ENCODE measurements at regions not wholly inside any gene's neighbourhood (a gene's known extent, or its start where the extent isn't known, plus 50 kb on each side); places are given as distances from the start of the nearest gene placed in this dataset.

DNA sequence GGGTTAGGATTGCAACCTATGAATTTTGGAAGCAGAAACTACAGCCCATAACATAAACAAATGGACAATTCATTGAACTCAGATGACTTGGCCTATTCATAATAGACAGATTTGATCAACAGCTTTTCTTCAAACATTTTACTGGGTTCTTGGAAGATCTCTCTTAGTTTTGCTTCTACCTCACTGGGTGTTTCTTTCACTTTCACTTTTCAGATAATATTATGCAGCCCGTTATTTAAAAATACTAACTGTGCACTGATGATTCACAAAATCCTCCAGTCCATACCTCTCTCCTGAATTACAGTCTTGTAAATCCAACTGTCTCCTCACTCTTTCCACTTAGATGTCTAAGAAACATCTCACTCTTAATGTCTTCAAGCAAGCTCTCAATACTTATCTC is 183.5 kb upstream of the IRX1 start:
- no peak for DNase-seq
- ChIA-PET POLR2A (ENCODE audit: unreplicated experiment) (no interaction called here), CTCF (no interaction called here)
- no peaks in the 10 kb centered on the region for H3K36me3 ChIP-seq (ENCODE audit: low read depth, low read length)
- H3K27me3 ChIP-seq (ENCODE audit: low read length): no peaks in the 10 kb centered on the region
- no peaks in the 10 kb centered on the region for H4K20me1 ChIP-seq (ENCODE audit: low read length)
- H3K4me2 ChIP-seq (ENCODE audit: low read length): no peak overlapping the region
- H3K9ac ChIP-seq (ENCODE audit: low read length): no peak overlapping the region
- no peaks in the 10 kb centered on the region for H3K79me2 ChIP-seq (ENCODE audit: low read length)
- intact Hi-C loops (cut with micrococcal nuclease): no loop called here
- no peaks in the 10 kb centered on the region for H3F3A ChIP-seq (ENCODE audit: low read length, unreplicated experiment)
- H2AFZ ChIP-seq (ENCODE audit: low read length): no peak overlapping the region
- H3K9me2 ChIP-seq (replicated peaks; ENCODE audit: low read length): no peaks in the 10 kb centered on the region
- H3K9me3 ChIP-seq (ENCODE audit: low read length): no peaks in the 10 kb centered on the region; the same call in 1 of the 2 replicates
- no peaks in the 10 kb centered on the region for H3K4me1 ChIP-seq (ENCODE audit: insufficient read depth, low read length)
- H3K27ac ChIP-seq (ENCODE audit: low read length): no peak overlapping the region
- no peak for TF ChIP-seq EZH2phosphoT487 (IDR thresholded peaks at IDR 0.05; ENCODE audit: borderline replicate concordance, low read length)
- no peak for ATAC-seq
- no TSS peak for BruUV-seq (replicated peaks)
- no peak overlapping the region for H3K4me3 ChIP-seq (ENCODE audit: low read length)

DNA sequence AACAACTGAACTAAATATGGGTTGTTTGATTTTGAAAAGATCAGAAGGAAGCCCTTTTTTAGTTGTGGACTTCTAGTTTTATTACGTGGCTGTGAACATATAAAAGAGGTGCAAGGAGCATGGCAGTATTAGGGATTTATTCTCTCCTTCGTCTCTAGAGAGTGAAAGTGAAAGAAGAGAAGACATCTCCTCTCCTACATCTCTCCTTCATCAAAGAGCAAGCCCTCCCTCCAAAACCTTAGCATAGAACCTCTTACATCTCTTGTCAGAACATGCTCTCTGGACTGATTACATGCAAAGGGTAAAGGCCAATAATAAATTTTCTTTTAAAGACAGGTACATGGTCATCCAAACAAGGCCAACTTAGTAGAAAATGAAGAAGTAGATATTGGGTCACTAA is 184.3 kb upstream of the IRX1 start:
- intact Hi-C loops (cut with micrococcal nuclease): no loop called here
- no peaks in the 10 kb centered on the region for H3K4me1 ChIP-seq (ENCODE audit: insufficient read depth, low read length)
- no peak overlapping the region for H2AFZ ChIP-seq (ENCODE audit: low read length)
- no TSS peak for BruUV-seq (replicated peaks)
- no peaks in the 10 kb centered on the region for H3K79me2 ChIP-seq (ENCODE audit: low read length)
- no peaks in the 10 kb centered on the region for H3K27me3 ChIP-seq (ENCODE audit: low read length)
- no peaks in the 10 kb centered on the region for H3K9me2 ChIP-seq (replicated peaks; ENCODE audit: low read length)
- ATAC-seq (no peak), DNase-seq (no peak)
- H3K4me3 ChIP-seq (ENCODE audit: low read length): no peak overlapping the region
- ChIA-PET CTCF (no interaction called here), POLR2A (ENCODE audit: unreplicated experiment) (no interaction called here)
- H3K9me3 ChIP-seq (ENCODE audit: low read length): no peaks in the 10 kb centered on the region; the same call in 1 of the 2 replicates
- H3K36me3 ChIP-seq (ENCODE audit: low read depth, low read length): no peaks in the 10 kb centered on the region
- H3F3A ChIP-seq (ENCODE audit: low read length, unreplicated experiment): no peaks in the 10 kb centered on the region
- TF ChIP-seq EZH2 (IDR thresholded peaks at IDR 0.05; ENCODE audit: low read length, unreplicated experiment) (no peak), EZH2phosphoT487 (IDR thresholded peaks at IDR 0.05; ENCODE audit: borderline replicate concordance, low read length) (no peak)
- TF ChIP-seq, protein P1, sequence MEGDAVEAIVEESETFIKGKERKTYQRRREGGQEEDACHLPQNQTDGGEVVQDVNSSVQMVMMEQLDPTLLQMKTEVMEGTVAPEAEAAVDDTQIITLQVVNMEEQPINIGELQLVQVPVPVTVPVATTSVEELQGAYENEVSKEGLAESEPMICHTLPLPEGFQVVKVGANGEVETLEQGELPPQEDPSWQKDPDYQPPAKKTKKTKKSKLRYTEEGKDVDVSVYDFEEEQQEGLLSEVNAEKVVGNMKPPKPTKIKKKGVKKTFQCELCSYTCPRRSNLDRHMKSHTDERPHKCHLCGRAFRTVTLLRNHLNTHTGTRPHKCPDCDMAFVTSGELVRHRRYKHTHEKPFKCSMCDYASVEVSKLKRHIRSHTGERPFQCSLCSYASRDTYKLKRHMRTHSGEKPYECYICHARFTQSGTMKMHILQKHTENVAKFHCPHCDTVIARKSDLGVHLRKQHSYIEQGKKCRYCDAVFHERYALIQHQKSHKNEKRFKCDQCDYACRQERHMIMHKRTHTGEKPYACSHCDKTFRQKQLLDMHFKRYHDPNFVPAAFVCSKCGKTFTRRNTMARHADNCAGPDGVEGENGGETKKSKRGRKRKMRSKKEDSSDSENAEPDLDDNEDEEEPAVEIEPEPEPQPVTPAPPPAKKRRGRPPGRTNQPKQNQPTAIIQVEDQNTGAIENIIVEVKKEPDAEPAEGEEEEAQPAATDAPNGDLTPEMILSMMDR (conservative IDR thresholded peaks at IDR 0.05; ENCODE audit: low read depth, low read length): no peak
- H4K20me1 ChIP-seq (ENCODE audit: low read length): no peaks in the 10 kb centered on the region
- H3K27ac ChIP-seq (ENCODE audit: low read length): no peak overlapping the region
- no peak overlapping the region for H3K4me2 ChIP-seq (ENCODE audit: low read length)
- H3K9ac ChIP-seq (ENCODE audit: low read length): no peak overlapping the region

DNA sequence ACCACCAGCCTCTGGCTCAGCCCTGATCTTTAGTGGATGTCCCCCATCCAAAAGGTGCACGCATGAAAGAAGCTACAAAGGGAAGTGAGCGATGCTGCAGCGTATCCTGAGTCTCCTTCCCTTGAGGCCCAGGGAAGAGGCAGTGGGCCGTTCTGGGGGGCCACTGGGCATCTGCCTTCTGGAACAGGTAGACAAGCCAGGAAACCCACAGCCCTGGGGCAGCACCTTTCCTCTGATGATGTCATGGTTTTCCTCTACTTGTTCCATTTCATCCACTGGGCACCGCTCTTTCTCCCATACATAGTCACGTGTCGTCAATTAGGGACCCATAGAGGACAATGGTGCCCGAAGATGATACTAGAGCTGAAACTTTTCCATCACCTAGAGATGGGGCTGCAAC is 194.0 kb upstream of the IRX1 start:
- Histone ChIP-seq H3K9me3 (ENCODE audit: low read length) (0 out of 2 replicates have a peak, but pooled peaks cover 4% of the 10 kb centered on the region), H3K9ac (ENCODE audit: low read length) (no peak overlapping the region), H3K36me3 (ENCODE audit: low read depth, low read length) (no peaks in the 10 kb centered on the region), H3K27ac (ENCODE audit: low read length) (no peak overlapping the region), H3K79me2 (ENCODE audit: low read length) (no peaks in the 10 kb centered on the region), H3K4me3 (ENCODE audit: low read length) (no peak overlapping the region), H3K27me3 (ENCODE audit: low read length) (no peaks in the 10 kb centered on the region), H3K9me2 (replicated peaks; ENCODE audit: low read length) (no peaks in the 10 kb centered on the region), H3K4me2 (ENCODE audit: low read length) (no peak overlapping the region), H3F3A (ENCODE audit: low read length, unreplicated experiment) (no peaks in the 10 kb centered on the region), H2AFZ (ENCODE audit: low read length) (no peak overlapping the region), H3K4me1 (ENCODE audit: insufficient read depth, low read length) (no peaks in the 10 kb centered on the region), H4K20me1 (ENCODE audit: low read length) (no peaks in the 10 kb centered on the region)
- ChIA-PET POLR2A (ENCODE audit: unreplicated experiment) (no interaction called here), CTCF (no interaction called here)
- intact Hi-C loops (cut with micrococcal nuclease): no loop called here
- DNase-seq (no peak), ATAC-seq (no peak)
- BruUV-seq (replicated peaks): no TSS peak
- TF ChIP-seq, protein P1 (conservative IDR thresholded peaks at IDR 0.05; ENCODE audit: low read depth, low read length): no peak
- TF ChIP-seq EZH2 (IDR thresholded peaks at IDR 0.05; ENCODE audit: low read length, unreplicated experiment): no peak
- TF ChIP-seq EZH2phosphoT487 (IDR thresholded peaks at IDR 0.05; ENCODE audit: borderline replicate concordance, low read length): no peak
